LNCaP clone FGC (cell line): ENCODE measurements at regions not wholly inside any gene's neighbourhood (a gene's known extent, or its start where the extent isn't known, plus 50 kb on each side); places are given as distances from the start of the nearest gene placed in this dataset.

Experiments used
- DNase-seq: peaks from one replicate; pipeline ENCODE4 v3.0.0-alpha.2; 2011; ENCODE audit warnings: low read depth
- H3K4me3 ChIP-seq: 2 replicates; pipeline ENCODE4 v1.5.1; 2011; ENCODE audit warnings: mild to moderate bottlenecking, low read depth, low read length, control low read depth
- TF ChIP-seq, protein P1 (sequence below): IDR thresholded peaks from 2 replicates; pipeline ENCODE4 v1.5.1; 2012; ENCODE audit warnings: mild to moderate bottlenecking; ENCODE audit not compliant: control insufficient read depth, insufficient read depth; ENCODE audit errors: extremely low read depth

DNA sequence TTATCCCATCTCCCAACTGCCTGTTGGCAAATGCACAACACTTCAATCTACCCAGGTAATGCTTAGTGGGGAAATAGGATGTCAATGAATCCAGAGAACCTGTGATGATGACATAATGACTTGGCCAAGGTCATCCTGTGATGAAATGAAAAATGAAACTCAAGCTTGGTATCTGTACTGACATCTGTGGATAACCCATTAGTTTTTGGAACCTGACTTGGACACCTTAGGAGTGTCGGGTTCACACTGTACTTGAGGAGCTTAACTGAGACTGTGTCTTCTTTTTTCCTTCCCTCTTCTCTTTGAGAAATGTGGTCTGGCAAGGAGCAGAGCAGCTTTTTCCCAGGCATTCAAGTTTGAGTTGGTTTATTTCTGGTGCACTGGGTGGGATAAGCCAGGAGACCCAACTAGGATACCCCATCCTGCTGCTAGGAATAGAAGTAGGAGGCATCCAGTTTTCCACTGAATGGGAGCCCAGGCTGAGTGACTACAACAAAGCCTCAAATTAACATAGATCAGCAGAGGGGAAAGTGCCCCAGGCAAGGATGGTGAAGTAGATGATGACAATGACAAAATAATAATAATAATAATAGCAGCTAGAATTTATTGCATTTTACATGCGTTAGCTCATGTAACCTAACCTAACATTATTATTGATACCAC lies 72.1 kb downstream of the ADRB2 start:
- TF ChIP-seq, protein P1, sequence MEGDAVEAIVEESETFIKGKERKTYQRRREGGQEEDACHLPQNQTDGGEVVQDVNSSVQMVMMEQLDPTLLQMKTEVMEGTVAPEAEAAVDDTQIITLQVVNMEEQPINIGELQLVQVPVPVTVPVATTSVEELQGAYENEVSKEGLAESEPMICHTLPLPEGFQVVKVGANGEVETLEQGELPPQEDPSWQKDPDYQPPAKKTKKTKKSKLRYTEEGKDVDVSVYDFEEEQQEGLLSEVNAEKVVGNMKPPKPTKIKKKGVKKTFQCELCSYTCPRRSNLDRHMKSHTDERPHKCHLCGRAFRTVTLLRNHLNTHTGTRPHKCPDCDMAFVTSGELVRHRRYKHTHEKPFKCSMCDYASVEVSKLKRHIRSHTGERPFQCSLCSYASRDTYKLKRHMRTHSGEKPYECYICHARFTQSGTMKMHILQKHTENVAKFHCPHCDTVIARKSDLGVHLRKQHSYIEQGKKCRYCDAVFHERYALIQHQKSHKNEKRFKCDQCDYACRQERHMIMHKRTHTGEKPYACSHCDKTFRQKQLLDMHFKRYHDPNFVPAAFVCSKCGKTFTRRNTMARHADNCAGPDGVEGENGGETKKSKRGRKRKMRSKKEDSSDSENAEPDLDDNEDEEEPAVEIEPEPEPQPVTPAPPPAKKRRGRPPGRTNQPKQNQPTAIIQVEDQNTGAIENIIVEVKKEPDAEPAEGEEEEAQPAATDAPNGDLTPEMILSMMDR = no peak
- no peak for DNase-seq

DNA sequence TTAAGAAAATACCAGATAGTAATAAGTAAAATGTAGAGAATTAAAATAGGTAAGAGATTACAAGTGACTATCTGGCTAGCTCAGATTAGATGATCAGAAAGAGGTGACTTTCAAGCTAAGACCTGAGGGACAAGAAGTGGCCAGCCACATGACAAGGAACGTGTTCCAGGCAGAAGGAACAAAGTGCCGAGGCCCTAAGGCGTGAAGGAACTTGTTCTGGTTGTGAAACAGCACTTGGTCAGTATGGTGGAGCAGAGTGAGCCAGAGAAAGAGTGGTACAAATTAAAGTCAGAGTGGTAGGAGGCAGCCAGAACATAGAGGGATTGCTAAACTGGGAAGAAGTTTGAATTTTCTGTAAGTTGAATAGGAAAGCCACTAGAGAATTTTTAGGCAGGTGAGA lies 73.6 kb downstream of the ADRB2 start:
- no peak overlapping the region for H3K4me3 ChIP-seq
- DNase-seq = no peak
- TF ChIP-seq, protein P1 = no peak

More for the DNA sequence above, 72.1 kb downstream of the ADRB2 start:
- no peak overlapping the region for H3K4me3 ChIP-seq

GRCh38 chr5:148902478-148902877 lies 76.1 kb downstream of the ADRB2 start:
- DNase-seq = no peak
- TF ChIP-seq, protein P1 = no peak
- H3K4me3 ChIP-seq = no peak overlapping the region

DNA sequence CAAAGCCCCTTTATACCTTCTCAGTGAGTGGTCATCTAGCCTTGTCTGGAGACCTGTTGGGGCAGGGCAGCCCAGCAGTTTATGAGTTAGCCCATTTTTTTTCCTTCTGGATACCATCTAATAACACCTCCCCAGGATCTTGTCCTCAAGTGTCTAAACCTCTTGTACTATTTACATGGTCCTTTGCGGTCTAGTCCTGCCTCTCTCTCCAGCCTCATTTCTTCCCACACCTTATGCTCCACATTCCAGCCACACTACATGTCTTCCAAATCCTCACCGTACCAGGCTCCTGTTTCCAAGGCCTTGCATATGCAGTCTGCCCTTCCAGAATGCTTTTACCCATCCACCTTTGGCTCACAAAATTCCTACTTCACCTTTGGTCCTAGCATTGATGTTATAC lies 77.2 kb downstream of the ADRB2 start:
- TF ChIP-seq, protein P1 = no peak
- no peak for DNase-seq
- no peak overlapping the region for H3K4me3 ChIP-seq

DNA sequence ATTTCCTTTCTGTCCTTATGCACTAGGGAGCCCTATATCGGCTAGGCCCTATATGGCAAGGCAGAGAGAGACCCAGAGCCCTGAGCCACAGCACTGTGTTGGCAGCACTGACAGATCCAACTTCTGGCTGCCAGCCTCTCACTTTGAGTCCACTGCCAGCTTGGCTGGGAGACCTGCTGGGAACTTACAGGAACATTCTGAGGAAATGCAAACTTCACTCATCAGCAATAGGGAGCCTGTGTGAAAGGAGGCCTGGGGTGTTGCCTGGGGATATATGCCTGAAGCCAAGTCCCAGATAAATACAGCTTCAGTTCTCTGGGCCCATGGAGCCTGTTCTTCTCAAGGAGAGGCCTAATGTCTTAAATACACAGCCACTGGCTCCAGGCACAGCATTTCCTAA lies 78.0 kb downstream of the ADRB2 start:
- H3K4me3 ChIP-seq = no peak overlapping the region
- peak; percentile 91 for DNase-seq
- TF ChIP-seq, protein P1 = no peak

- TF ChIP-seq, protein P1 = no peak
- H3K4me3 ChIP-seq = no peak overlapping the region
- DNase-seq = peak; percentile 98
Observed at GRCh38 chr5:148905541-148905940, 79.1 kb downstream of the ADRB2 start.

DNA sequence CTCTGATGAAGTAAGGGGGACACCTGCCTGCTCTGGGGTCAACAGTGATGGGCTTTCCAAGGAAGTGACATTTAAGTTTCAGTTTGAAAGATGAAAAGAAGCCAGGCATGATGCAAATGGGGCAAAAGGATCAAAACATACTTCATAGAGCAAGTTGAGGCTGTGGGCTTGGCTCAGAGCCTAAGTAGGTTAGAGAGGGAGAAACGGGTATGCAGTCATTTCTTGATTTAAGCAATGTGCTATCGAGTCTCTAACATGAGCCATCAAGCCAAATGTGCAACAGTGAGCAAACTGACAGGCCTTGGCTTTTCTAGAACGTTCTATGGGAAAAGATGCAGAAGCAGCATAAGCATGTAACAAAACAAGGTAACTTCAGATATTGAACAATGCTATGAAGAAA lies 80.6 kb downstream of the ADRB2 start:
- DNase-seq = no peak
- H3K4me3 ChIP-seq = no peak overlapping the region
- TF ChIP-seq, protein P1 = no peak
